CD4-positive, alpha-beta memory T cell (primary cell): ENCODE measurements at regions not wholly inside any gene's neighbourhood (a gene's known extent, or its start where the extent isn't known, plus 50 kb on each side); places are given as distances from the start of the nearest gene placed in this dataset.

Experiments used
- CTCF ChIA-PET: fragments of 350-600 bp; sonication (Branson Sonifier 250); formaldehyde crosslinking; loops from one replicate; lab custom pipeline; 2021; ENCODE audit warnings: inconsistent platforms; ENCODE audit not compliant: partially characterized antibody; lab: Charles Lee
- POLR2A ChIA-PET: fragments of 350-600 bp; sonication (Branson Sonifier 250); formaldehyde crosslinking; loops from one replicate; lab custom pipeline; 2021; ENCODE audit not compliant: partially characterized antibody; lab: Charles Lee
- DNase-seq, 5 donors: peaks; one replicate each; pipeline versions ENCODE4 v3.0.0 to v3.0.0-alpha.2; 2020 to 2022; ENCODE audit warnings: mixed read lengths in 1 of 5
- H3K27ac ChIP-seq: one replicate; pipeline ENCODE4 v1.7.0; 2013; ENCODE audit warnings: low read depth, low read length
- H3K27me3 ChIP-seq: 2 replicates; pipeline ENCODE4 v1.7.0; 2013; ENCODE audit warnings: mild to moderate bottlenecking, low read length, moderate library complexity; ENCODE audit not compliant: insufficient read depth
- H3K36me3 ChIP-seq: 2 replicates; pipeline ENCODE4 v1.7.0; 2013; ENCODE audit warnings: mild to moderate bottlenecking, low read length, moderate library complexity; ENCODE audit not compliant: insufficient read depth
- H3K4me1 ChIP-seq: 2 replicates; pipeline ENCODE4 v1.7.0; 2013; ENCODE audit warnings: mild to moderate bottlenecking, low read length, moderate library complexity; ENCODE audit not compliant: insufficient read depth
- H3K4me3 ChIP-seq, 2 donors: one replicate each; pipeline ENCODE4 v1.7.0; 2013; ENCODE audit warnings: low read length in 2 of 2, mild to moderate bottlenecking in 1 of 2
- H3K9me3 ChIP-seq, 2 donors: one replicate each; pipeline ENCODE4 v1.7.0; 2013; ENCODE audit warnings: low read length in 2 of 2, control low read depth in 1 of 2; ENCODE audit not compliant: control insufficient read depth in 1 of 2
- H3K27ac Mint-ChIP-seq, 7 donors: one replicate each; pipeline ENCODE4 v1.8.0; 2020 to 2021; ENCODE audit warnings: mixed read lengths in 7 of 7, mild to moderate bottlenecking in 6 of 7, inconsistent platforms in 3 of 7, moderate library complexity in 3 of 7
- H3K27me3 Mint-ChIP-seq, 2 donors: one replicate each; pipeline ENCODE4 v1.8.0; 2020 to 2021; ENCODE audit warnings: mixed read lengths in 2 of 2
- H3K36me3 Mint-ChIP-seq, 2 donors: one replicate each; pipeline ENCODE4 v1.8.0; 2020 to 2021; ENCODE audit warnings: mixed read lengths in 2 of 2, inconsistent platforms in 1 of 2, mild to moderate bottlenecking in 1 of 2
- H3K4me1 Mint-ChIP-seq, 4 donors: one replicate each; pipeline ENCODE4 v1.8.0; 2020 to 2021; ENCODE audit warnings: mixed read lengths in 4 of 4, mild to moderate bottlenecking in 1 of 4
- H3K4me3 Mint-ChIP-seq, 8 donors: one replicate each; pipeline ENCODE4 v1.8.0; 2020 to 2021; ENCODE audit warnings: mixed read lengths in 8 of 8, mild to moderate bottlenecking in 7 of 8, moderate library complexity in 6 of 8, inconsistent platforms in 3 of 8
- H3K9me3 Mint-ChIP-seq, 8 donors: one replicate each; pipeline ENCODE4 v1.8.0; 2020 to 2021; ENCODE audit warnings: mixed read lengths in 8 of 8, mild to moderate bottlenecking in 5 of 8, inconsistent platforms in 3 of 8, moderate library complexity in 1 of 8
- intact Hi-C: fragments of 100-400 bp; cut with micrococcal nuclease; formaldehyde crosslinking; loops from one replicate; pipeline ENCODE4 v1.15.1; 2023

- Histone ChIP-seq H3K36me3 (no peaks in the 10 kb centered on the region), H3K4me1 (no peaks in the 10 kb centered on the region), H3K9me3 (no peaks in the 10 kb centered on the region), H3K27ac (no peak overlapping the region), H3K4me3 (no peak overlapping the region), H3K27me3 (no peaks in the 10 kb centered on the region)
- Mint-ChIP-seq H3K9me3 (no peaks in the 10 kb centered on the region), H3K27me3 (peaks cover 0 to 4% of the 10 kb centered on the region in 2 donors), H3K36me3 (no peaks in the 10 kb centered on the region), H3K27ac (no peak overlapping the region), H3K4me1 (no peaks in the 10 kb centered on the region), H3K4me3 (no peak overlapping the region)
- intact Hi-C loops = no loop called here
- CTCF ChIA-PET = no interaction called here
- DNase-seq = no peak
- POLR2A ChIA-PET = no interaction called here
These were observed 383.6 kb downstream of the GADD45G start for GRCh38 chr9:89988458-89988857.

DNA sequence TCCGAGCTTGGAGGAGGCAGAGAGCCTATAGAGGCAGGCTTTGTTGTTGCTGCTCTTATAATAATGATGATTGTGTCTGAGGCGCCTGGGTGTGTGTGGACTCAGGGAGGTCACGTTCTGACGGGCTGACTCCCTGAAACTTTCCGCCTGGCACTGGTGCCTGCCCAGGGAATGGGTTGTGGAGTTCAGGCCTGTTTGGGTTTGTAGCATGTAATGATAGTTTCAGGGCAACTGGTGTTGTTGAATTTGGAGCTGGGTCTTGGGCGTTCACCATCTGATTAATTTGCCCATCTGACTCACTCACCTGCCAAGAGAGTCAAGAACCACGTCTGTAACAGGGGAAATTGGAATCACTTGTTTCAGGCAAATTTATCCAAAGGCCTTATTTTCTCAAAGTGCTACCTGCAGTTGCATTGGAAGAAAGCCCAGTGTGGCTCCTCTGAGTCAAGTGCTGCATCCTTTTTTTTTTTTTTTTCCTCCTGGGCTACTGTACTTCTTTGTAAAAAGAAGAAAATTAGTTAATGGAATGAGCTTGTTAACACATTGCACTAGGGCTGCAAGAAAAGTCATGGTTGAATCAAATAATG lies 386.5 kb downstream of the GADD45G start:
- Mint-ChIP-seq H3K36me3 (no peaks in the 10 kb centered on the region), H3K9me3 (no peaks in the 10 kb centered on the region), H3K27ac (no peak overlapping the region), H3K4me1 (no peaks in the 10 kb centered on the region), H3K4me3 (no peak overlapping the region), H3K27me3 (peaks cover 2% of the 10 kb centered on the region in 2 donors)
- H3K9me3 ChIP-seq = no peaks in the 10 kb centered on the region
- no peaks in the 10 kb centered on the region for H3K36me3 ChIP-seq
- DNase-seq = no peak
- no peaks in the 10 kb centered on the region for H3K4me1 ChIP-seq
- no peak overlapping the region for H3K27ac ChIP-seq
- no peaks in the 10 kb centered on the region for H3K27me3 ChIP-seq
- no peak overlapping the region for H3K4me3 ChIP-seq
- POLR2A ChIA-PET = no interaction called here
- CTCF ChIA-PET = no interaction called here
- intact Hi-C loops = loop anchor here (10.0 kb wide), 1 partner anchor 386 kb away; the partner anchor contains the start of gene GADD45G

DNA sequence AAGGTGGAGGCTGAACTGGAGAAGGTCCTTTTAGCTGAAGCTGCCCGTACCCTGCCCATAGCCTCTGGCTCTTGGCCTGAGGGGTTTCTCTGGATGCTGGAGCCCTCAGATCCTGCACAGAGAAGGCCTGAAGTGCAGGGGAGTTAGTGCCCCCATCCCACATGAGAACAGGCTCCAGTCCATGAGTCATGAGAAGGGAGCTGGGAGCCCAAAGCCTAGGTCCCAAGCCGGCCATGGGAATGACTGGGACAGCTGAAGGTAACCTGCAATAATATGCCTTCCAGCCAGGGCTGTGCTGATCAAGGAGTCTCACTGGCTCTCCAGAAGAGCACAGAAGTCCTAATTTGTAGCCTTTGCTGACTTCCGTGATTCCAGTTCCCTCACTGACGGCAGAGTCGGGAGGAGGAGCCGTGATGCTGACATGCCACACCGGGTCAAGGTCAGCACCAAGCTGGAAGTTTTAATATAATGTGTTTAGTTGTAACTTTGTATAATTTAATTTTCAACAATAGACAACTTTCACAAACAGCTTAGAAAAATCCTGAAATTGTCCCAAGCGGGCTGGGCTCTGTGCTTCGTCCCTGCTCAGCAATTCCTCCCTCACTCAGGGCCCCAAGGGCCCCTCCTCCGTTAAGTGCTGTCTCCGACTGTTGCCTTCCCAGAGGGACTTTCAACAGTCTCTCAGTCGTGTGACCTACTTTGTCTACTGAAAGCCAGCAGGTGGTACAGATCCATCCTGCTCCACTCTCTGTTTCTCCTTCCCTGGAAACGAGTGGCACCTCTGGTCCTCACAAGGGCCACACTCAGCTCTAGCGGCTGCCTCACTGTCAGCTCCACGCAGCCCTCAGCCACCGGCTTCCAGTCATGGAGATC lies 387.8 kb downstream of the GADD45G start:
- no peak for DNase-seq
- Histone ChIP-seq H3K4me1 (no peaks in the 10 kb centered on the region), H3K36me3 (no peaks in the 10 kb centered on the region), H3K27ac (no peak overlapping the region), H3K27me3 (no peaks in the 10 kb centered on the region), H3K9me3 (no peaks in the 10 kb centered on the region), H3K4me3 (no peak overlapping the region)
- no peak overlapping the region for H3K4me3 Mint-ChIP-seq
- no peak overlapping the region for H3K27ac Mint-ChIP-seq
- H3K36me3 Mint-ChIP-seq = no peaks in the 10 kb centered on the region
- H3K9me3 Mint-ChIP-seq = no peaks in the 10 kb centered on the region
- no peaks in the 10 kb centered on the region for H3K4me1 Mint-ChIP-seq
- intact Hi-C loops = loop anchor here (10.0 kb wide), 1 partner anchor 388 kb away; the partner anchor contains the start of gene GADD45G
- ChIA-PET CTCF (no interaction called here), POLR2A (no interaction called here)
- peaks cover 2% of the 10 kb centered on the region in 2 donors for H3K27me3 Mint-ChIP-seq

DNA sequence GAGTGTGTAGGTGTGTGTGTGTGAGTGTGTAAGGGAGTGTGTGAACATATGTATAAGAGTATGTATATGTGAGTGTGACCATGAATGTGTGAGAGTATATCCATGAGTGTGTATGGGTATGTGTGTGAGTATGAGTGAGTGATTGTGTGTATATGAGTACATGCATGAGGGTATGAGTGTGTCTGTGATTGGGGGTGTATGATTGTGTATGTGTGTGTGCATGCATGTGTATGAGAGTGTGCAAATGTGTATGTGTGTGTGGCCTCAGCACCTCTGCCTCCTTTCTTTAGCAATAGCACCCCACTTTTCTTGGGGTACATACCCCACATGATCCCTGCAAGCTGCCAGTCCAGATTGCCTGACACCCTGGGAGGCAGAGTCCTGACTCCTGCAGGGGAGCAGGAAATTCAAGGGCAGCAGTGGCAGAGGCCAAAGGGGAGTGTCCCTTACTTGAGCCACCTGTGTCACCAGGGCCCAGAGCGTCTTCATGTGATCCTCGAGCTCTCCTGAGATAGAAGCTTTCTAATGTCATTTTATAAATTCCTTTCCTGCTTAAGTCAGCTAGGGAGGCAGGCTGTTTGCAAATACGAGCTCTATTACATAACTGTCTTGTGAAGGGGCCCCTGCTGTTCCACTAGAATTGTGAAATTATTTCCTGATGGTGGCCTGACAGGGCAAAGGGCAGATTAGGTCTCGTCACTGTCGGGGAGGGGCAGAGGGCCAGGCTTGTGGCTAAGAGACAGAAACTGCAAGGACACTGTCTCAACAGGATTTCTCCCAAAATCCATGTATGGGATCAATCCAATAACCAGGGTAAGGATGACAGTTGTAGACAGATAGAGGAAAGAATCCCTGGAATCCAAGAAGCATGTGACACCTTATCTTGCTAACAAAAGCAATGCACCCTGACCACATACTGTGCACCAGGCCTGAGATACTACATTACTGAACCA lies 389.1 kb downstream of the GADD45G start:
- CTCF ChIA-PET = interaction anchor here (1.0 kb wide), 1 partner anchor 56 kb away, joined by 3 read pairs; no protein-coding TSS in a partner anchor
- no peak for DNase-seq
- no peak overlapping the region for H3K27ac ChIP-seq

DNA sequence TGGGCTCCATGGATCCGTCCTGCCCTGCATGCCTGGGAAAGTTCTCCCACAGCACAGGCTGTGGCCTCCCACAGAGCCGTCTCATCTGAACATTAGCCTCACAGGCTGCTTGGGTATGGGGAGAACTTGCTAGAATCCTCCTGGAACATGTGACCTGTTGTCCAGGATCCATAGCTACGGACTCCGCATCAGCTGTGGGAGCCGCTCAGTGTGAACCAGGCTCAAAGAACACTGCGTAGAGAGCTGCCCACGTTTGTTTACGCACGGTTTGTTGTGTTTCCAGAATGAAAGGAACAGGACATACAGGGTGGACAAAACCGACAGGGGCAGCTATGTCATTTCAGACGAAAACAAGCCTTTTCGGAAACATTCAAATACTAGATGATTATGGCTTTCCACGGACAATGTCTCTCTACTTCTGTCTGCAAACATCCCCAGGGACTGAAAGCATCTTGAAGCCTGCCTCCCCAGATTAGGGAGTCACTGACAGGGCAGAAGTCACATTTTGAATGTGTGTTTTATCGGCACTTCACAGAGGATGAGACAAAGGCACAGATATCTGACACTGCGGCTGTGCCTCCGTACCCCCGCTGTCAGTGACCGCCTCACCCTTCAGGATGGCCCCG lies 390.3 kb downstream of the GADD45G start:
- H3K4me1 ChIP-seq = peaks cover 14% of the 10 kb centered on the region
- peaks cover 2% of the 10 kb centered on the region in 2 donors for H3K27me3 Mint-ChIP-seq
- no peak overlapping the region for H3K4me3 ChIP-seq
- H3K9me3 Mint-ChIP-seq = no peaks in the 10 kb centered on the region
- no peaks in the 10 kb centered on the region for H3K27me3 ChIP-seq
- no peak for DNase-seq
- ChIA-PET CTCF (no interaction called here), POLR2A (no interaction called here)
- no peaks in the 10 kb centered on the region for H3K36me3 ChIP-seq
- intact Hi-C loops = loop anchor here (10.0 kb wide), 1 partner anchor 390 kb away; the partner anchor contains the start of gene GADD45G
- peaks cover 3 to 16% (median 14%) of the 10 kb centered on the region in 4 donors for H3K4me1 Mint-ChIP-seq
- no peak overlapping the region for H3K4me3 Mint-ChIP-seq
- H3K27ac ChIP-seq = no peak overlapping the region
- H3K9me3 ChIP-seq = no peaks in the 10 kb centered on the region
- no peak overlapping the region for H3K27ac Mint-ChIP-seq
- H3K36me3 Mint-ChIP-seq = no peaks in the 10 kb centered on the region

More for the DNA sequence above, 389.1 kb downstream of the GADD45G start:
- Mint-ChIP-seq H3K9me3 (no peaks in the 10 kb centered on the region), H3K4me1 (peaks cover 3 to 4% (median 4%) of the 10 kb centered on the region in 4 donors), H3K4me3 (no peak overlapping the region), H3K27ac (no peak overlapping the region), H3K27me3 (peaks cover 2% of the 10 kb centered on the region in 2 donors), H3K36me3 (no peaks in the 10 kb centered on the region)
- H3K4me1 ChIP-seq = peaks cover 3% of the 10 kb centered on the region
- POLR2A ChIA-PET = no interaction called here
- H3K4me3 ChIP-seq = no peak overlapping the region
- H3K27me3 ChIP-seq = no peaks in the 10 kb centered on the region
- H3K9me3 ChIP-seq = no peaks in the 10 kb centered on the region
- H3K36me3 ChIP-seq = no peaks in the 10 kb centered on the region
- intact Hi-C loops = loop anchor here (10.0 kb wide), 1 partner anchor 389 kb away; the partner anchor contains the start of gene GADD45G

DNA sequence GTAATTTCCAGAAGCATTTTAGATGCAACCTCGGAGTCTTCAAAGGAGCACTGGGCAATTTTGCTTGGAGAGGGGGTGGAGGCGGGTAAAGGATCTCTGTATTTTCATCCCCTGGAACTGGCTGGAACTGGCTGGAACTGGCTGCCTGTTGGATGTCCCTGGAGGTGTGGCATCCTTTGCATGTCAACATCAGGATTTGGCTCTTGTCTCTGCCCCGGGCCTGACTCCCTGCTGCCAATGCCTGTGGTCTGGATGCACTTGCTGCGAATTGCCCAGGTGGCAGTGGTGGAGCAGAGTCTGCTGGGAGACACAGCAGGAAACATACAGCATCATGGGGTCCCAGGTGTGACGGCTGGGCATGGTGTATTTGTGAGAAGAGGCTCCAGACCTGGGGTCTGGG lies 391.3 kb downstream of the GADD45G start:
- Mint-ChIP-seq H3K36me3 (no peaks in the 10 kb centered on the region), H3K4me3 (no peak overlapping the region), H3K9me3 (no peaks in the 10 kb centered on the region), H3K27ac (peak overlapping the region in 1 of 7 donors; percentile 26), H3K27me3 (peaks cover 2% of the 10 kb centered on the region in 2 donors), H3K4me1 (peaks cover 10 to 25% (median 24%) of the 10 kb centered on the region in 4 donors)
- ChIA-PET POLR2A (no interaction called here), CTCF (no interaction called here)
- Histone ChIP-seq H3K36me3 (no peaks in the 10 kb centered on the region), H3K27ac (no peak overlapping the region), H3K9me3 (no peaks in the 10 kb centered on the region), H3K27me3 (no peaks in the 10 kb centered on the region), H3K4me3 (no peak overlapping the region), H3K4me1 (peaks cover 19% of the 10 kb centered on the region)
- no peak for DNase-seq
- intact Hi-C loops = loop anchor here (10.0 kb wide), 1 partner anchor 391 kb away; the partner anchor contains the start of gene GADD45G
